ENCODE measurements at regions not wholly inside any gene's neighbourhood (a gene's known extent, or its start where the extent isn't known, plus 50 kb on each side); places are given as distances from the start of the nearest gene placed in this dataset.

GRCh38 chr5:147057051-147057450 is 177.8 kb upstream of the STK32A start:
- no peak for TF ChIP-seq CTCF (IDR thresholded peaks at IDR 0.05)
- no peak for TF ChIP-seq POLR2A (IDR thresholded peaks at IDR 0.05)
- TF ChIP-seq POLR2AphosphoS5 (IDR thresholded peaks at IDR 0.05) = no peak
